Keratinocyte (primary cell): ENCODE measurements at regions not wholly inside any gene's neighbourhood (a gene's known extent, or its start where the extent isn't known, plus 50 kb on each side); places are given as distances from the start of the nearest gene placed in this dataset.

ENCODE experiments used
- DNase-seq: peaks from one replicate; pipeline ENCODE4 v3.0.0-alpha.2; 2011; ENCODE audit warnings: low read depth, missing footprints, low spot score
- FAIRE-seq: peaks from 2 replicates; lab custom pipeline; 2011; peaks lifted over from hg19 to GRCh38; lab: Jason Lieb, UNC
- H2AFZ ChIP-seq: 2 replicates; pipeline ENCODE4 v1.6.0; 2012; ENCODE audit warnings: low read length, control low read depth, inconsistent platforms; ENCODE audit not compliant: control insufficient read depth
- H3K27ac ChIP-seq: 2 replicates; pipeline ENCODE4 v1.5.1; 2011; ENCODE audit warnings: low read length; ENCODE audit not compliant: control insufficient read depth, insufficient read depth
- H3K27me3 ChIP-seq: 3 replicates; pipeline ENCODE4 v1.6.0; 2011; ENCODE audit warnings: low read length; ENCODE audit not compliant: control insufficient read depth, insufficient read depth; ENCODE audit errors: extremely low read depth
- H3K36me3 ChIP-seq, 2 experiments: 2 replicates in 1 of 2; 3 replicates in 1 of 2; pipeline ENCODE4 v1.5.1; 2011; ENCODE audit warnings: low read length in 2 of 2, mild to moderate bottlenecking in 1 of 2; ENCODE audit not compliant: control insufficient read depth in 2 of 2, insufficient read depth in 2 of 2; ENCODE audit errors: extremely low read depth in 1 of 2
- H3K4me1 ChIP-seq: 3 replicates; pipeline ENCODE4 v1.5.1; 2011; ENCODE audit warnings: low read length; ENCODE audit not compliant: control insufficient read depth, insufficient read depth; ENCODE audit errors: extremely low read depth
- H3K4me2 ChIP-seq: 3 replicates; pipeline ENCODE4 v1.6.0; 2011; ENCODE audit warnings: low read depth, low read length; ENCODE audit not compliant: control insufficient read depth, insufficient read depth; ENCODE audit errors: extremely low read depth
- H3K4me3 ChIP-seq, 3 experiments: fragments of 200-600 bp in 1 of 3; sonication (generic) in 1 of 3; 2 replicates in 2 of 3; 3 replicates in 1 of 3; pipeline ENCODE4 v1.5.1; 2011 to 2016; ENCODE audit warnings: low read length in 3 of 3, mild to moderate bottlenecking in 3 of 3, control low read depth in 2 of 3, inconsistent platforms in 1 of 3, low read depth in 1 of 3, mixed read lengths in 1 of 3, mixed run types in 1 of 3, moderate library complexity in 1 of 3; ENCODE audit not compliant: control insufficient read depth in 2 of 3, insufficient read depth in 2 of 3; ENCODE audit errors: extremely low read depth in 1 of 3
- H3K79me2 ChIP-seq: 2 replicates; pipeline ENCODE4 v1.6.0; 2012; ENCODE audit warnings: low read length; ENCODE audit not compliant: control insufficient read depth, insufficient read depth
- H3K9ac ChIP-seq: 3 replicates; pipeline ENCODE4 v1.6.0; 2011; ENCODE audit warnings: low read length; ENCODE audit not compliant: control insufficient read depth, insufficient read depth; ENCODE audit errors: extremely low read depth
- H3K9me1 ChIP-seq: 3 replicates; pipeline ENCODE4 v1.6.0; 2011; ENCODE audit warnings: low read length; ENCODE audit not compliant: control insufficient read depth, insufficient read depth; ENCODE audit errors: extremely low read depth
- H3K9me3 ChIP-seq: 2 replicates; pipeline ENCODE4 v1.5.1; 2012; ENCODE audit warnings: low read depth, low read length; ENCODE audit not compliant: control insufficient read depth
- H4K20me1 ChIP-seq: 3 replicates; pipeline ENCODE4 v1.6.0; 2011; ENCODE audit warnings: low read length; ENCODE audit not compliant: control insufficient read depth, insufficient read depth; ENCODE audit errors: extremely low read depth
- EZH2 ChIP-seq: IDR thresholded peaks from one replicate; pipeline ENCODE4 v1.6.1; 2012; ENCODE audit warnings: inconsistent platforms, mild to moderate bottlenecking, low read length, moderate library complexity
- dilution Hi-C: fragments of 300-500 bp; cut with MboI; formaldehyde crosslinking; loops from one replicate; pipeline ENCODE4 v1.7.0; 2020; ENCODE audit warnings: low sequenced_read_pairs; ENCODE audit not compliant: extremely low pct_ligation_motif_present
- TF ChIP-seq, protein P1 (sequence below), 3 experiments: IDR thresholded peaks in 1 of 3; conservative IDR thresholded peaks in 1 of 3; optimal IDR thresholded peaks in 1 of 3; 2 replicates in 2 of 3; 3 replicates in 1 of 3; pipeline versions ENCODE3 to v1.5.1; 2011; ENCODE audit warnings: low read length in 3 of 3, mild to moderate bottlenecking in 3 of 3, moderate library complexity in 2 of 3, control low read depth in 1 of 3, inconsistent platforms in 1 of 3; ENCODE audit not compliant: insufficient read depth in 2 of 3; ENCODE audit errors: extremely low read depth in 1 of 3

DNA sequence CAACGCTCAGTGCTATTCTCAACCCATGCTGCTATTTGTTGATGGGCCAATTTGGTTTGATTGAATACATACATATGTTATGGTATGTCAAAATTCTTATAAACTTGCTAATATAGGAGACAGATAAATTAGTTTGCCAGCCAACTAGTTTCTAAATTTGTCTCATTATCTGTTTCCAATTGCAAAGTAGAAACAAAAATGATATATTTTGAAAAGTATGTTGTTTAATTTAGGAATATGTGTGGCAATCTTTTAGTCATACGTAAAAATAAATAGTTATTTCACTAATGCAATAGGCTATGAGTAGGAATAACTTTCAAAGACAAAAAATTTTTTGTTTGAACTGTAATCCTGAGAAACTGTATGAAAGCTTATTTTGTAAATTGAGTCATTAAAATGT, 210.6 kb upstream of the KCNJ16 start:
- no peak overlapping the region for H3K4me2 ChIP-seq
- H3K4me3 ChIP-seq: no peak overlapping the region
- no peak overlapping the region for H3K27ac ChIP-seq
- DNase-seq (no peak), FAIRE-seq (no peak)
- H3K27me3 ChIP-seq: no peaks in the 10 kb centered on the region
- peaks cover 5% of the 10 kb centered on the region for H3K4me1 ChIP-seq
- no peaks in the 10 kb centered on the region for H3K9me1 ChIP-seq
- H2AFZ ChIP-seq: no peak overlapping the region
- H3K79me2 ChIP-seq: no peaks in the 10 kb centered on the region
- no peaks in the 10 kb centered on the region for H3K36me3 ChIP-seq
- H3K9me3 ChIP-seq: no peaks in the 10 kb centered on the region
- dilution Hi-C loops: no loop called here
- TF ChIP-seq EZH2: no peak
- TF ChIP-seq, protein P1, sequence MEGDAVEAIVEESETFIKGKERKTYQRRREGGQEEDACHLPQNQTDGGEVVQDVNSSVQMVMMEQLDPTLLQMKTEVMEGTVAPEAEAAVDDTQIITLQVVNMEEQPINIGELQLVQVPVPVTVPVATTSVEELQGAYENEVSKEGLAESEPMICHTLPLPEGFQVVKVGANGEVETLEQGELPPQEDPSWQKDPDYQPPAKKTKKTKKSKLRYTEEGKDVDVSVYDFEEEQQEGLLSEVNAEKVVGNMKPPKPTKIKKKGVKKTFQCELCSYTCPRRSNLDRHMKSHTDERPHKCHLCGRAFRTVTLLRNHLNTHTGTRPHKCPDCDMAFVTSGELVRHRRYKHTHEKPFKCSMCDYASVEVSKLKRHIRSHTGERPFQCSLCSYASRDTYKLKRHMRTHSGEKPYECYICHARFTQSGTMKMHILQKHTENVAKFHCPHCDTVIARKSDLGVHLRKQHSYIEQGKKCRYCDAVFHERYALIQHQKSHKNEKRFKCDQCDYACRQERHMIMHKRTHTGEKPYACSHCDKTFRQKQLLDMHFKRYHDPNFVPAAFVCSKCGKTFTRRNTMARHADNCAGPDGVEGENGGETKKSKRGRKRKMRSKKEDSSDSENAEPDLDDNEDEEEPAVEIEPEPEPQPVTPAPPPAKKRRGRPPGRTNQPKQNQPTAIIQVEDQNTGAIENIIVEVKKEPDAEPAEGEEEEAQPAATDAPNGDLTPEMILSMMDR (optimal IDR thresholded peaks at IDR 0.05 in 1 of 3, IDR thresholded peaks at IDR 0.05 in 1 of 3, conservative IDR thresholded peaks at IDR 0.05 in 1 of 3; ENCODE audit: extremely low read depth in 1 of 3, insufficient read depth in 2 of 3, low read length in 3 of 3): no peak
- H3K9ac ChIP-seq: no peak overlapping the region
- H4K20me1 ChIP-seq: no peaks in the 10 kb centered on the region

DNA sequence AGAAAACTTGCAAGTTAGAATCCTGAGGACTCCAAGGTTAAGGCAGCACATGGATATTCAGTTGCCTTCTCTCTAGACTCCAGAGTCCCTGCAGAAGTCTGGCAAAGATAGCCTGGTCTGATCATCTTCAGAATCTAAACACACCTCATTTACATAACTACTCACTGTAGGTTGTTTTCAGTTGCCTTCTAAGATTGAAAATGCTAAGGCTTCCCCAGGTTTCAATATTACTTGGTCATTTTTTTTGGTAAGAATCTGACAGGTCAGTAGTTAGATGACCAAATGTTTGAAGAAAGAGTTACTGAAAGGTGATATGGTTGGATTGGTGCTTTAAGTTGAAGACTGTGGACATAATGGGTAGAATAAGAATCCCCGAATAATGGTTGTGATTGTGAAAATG, 205.4 kb upstream of the KCNJ16 start:
- H3K4me3 ChIP-seq: no peak overlapping the region
- H4K20me1 ChIP-seq: no peaks in the 10 kb centered on the region
- DNase-seq (no peak), FAIRE-seq (peak; percentile 13)
- dilution Hi-C loops: no loop called here
- H3K9ac ChIP-seq: no peak overlapping the region
- no peak overlapping the region for H2AFZ ChIP-seq
- TF ChIP-seq, protein P1 (optimal IDR thresholded peaks at IDR 0.05 in 1 of 3, IDR thresholded peaks at IDR 0.05 in 1 of 3, conservative IDR thresholded peaks at IDR 0.05 in 1 of 3; ENCODE audit: extremely low read depth in 1 of 3, insufficient read depth in 2 of 3, low read length in 3 of 3): no peak
- no peak for TF ChIP-seq EZH2
- no peaks in the 10 kb centered on the region for H3K9me3 ChIP-seq
- H3K9me1 ChIP-seq: no peaks in the 10 kb centered on the region
- no peak overlapping the region for H3K27ac ChIP-seq
- peaks cover 28% of the 10 kb centered on the region for H3K4me1 ChIP-seq
- H3K4me2 ChIP-seq: no peak overlapping the region
- H3K27me3 ChIP-seq: no peaks in the 10 kb centered on the region
- H3K36me3 ChIP-seq: no peaks in the 10 kb centered on the region
- no peaks in the 10 kb centered on the region for H3K79me2 ChIP-seq
